Body of pancreas (tissue), 4 donors: ENCODE measurements at regions not wholly inside any gene's neighbourhood (a gene's known extent, or its start where the extent isn't known, plus 50 kb on each side); places are given as distances from the start of the nearest gene placed in this dataset.
A peak's percentile ranks its signal among the peaks of the same experiment; 100 is the strongest.

ENCODE experiments used
- ATAC-seq: fragments of 150-250 bp; one replicate; pipeline ENCODE4 v1.9.1; 2016
- DNase-seq, 4 donors: peaks; one replicate each; pipeline ENCODE4 v3.0.0-alpha.2; 2019
- H3K27ac ChIP-seq, 4 donors: fragments of 200-600 bp; sonication (generic); 1 replicate in 3 of 4; 2 replicates in 1 of 4; pipeline versions ENCODE4 v1.5.1 to v1.6.1; 2016 to 2019; ENCODE audit warnings: mild to moderate bottlenecking in 1 of 4, mixed read lengths in 1 of 4, moderate library complexity in 1 of 4
- H3K27me3 ChIP-seq, 2 donors: fragments of 200-600 bp; sonication (generic); one replicate each; pipeline ENCODE4 v1.6.0; 2016; ENCODE audit warnings: mild to moderate bottlenecking in 1 of 2
- H3K36me3 ChIP-seq, 2 donors: fragments of 200-600 bp; sonication (generic); replicated peaks in 1 of 2; 2 replicates each; pipeline ENCODE4 v1.5.1; 2016; ENCODE audit warnings: low read depth in 2 of 2; ENCODE audit not compliant: insufficient read depth in 1 of 2
- H3K4me1 ChIP-seq: fragments of 200-600 bp; sonication (generic); one replicate; pipeline ENCODE4 v1.6.0; 2016
- H3K4me3 ChIP-seq, 2 donors: fragments of 200-600 bp; sonication (generic); 1 replicate in 1 of 2; 2 replicates in 1 of 2; pipeline ENCODE4 v1.5.1; 2016 to 2019
- H3K9me3 ChIP-seq, 3 donors: fragments of 200-600 bp; sonication (generic); 1 replicate in 2 of 3; 2 replicates in 1 of 3; pipeline ENCODE4 v1.5.1; 2016
- CTCF ChIP-seq, 7 experiments: fragments of 450-650 bp in 4 of 7; fragments of 200-600 bp in 3 of 7; sonication (generic) in 3 of 7; IDR thresholded peaks; one replicate each; pipeline ENCODE4 v1.5.1; 2016 to 2019; ENCODE audit warnings: antibody characterized with exemption in 7 of 7
- POLR2A ChIP-seq, 3 donors: fragments of 450-650 bp; IDR thresholded peaks; one replicate each; pipeline ENCODE4 v1.6.1; 2016; ENCODE audit warnings: antibody characterized with exemption in 3 of 3, mild to moderate bottlenecking in 2 of 3
- WGBS, 2 donors: methylation state at CpG; one replicate each; pipeline ENCODE4 v1.1.5; 2017; 5-methylcytosine and 5-hydroxymethylcytosine counted together
- intact Hi-C: fragments of 100-400 bp; cut with DNase I; formaldehyde crosslinking; loops from one replicate; pipeline ENCODE4 v1.15.1; 2023

GRCh38 chr5:96196890-96197289, 235.2 kb upstream of the ELL2 start:
- ATAC-seq (no peak), DNase-seq (no peak)
- H3K4me3 ChIP-seq, result no peak overlapping the region
- peak overlapping the region in 1 of 4 donors; percentile 33 for H3K27ac ChIP-seq
- WGBS, 2 donors, result 15 to 36% methylated on average over 1 of the region's 1 CpG
- H3K27me3 ChIP-seq, result no peaks in the 10 kb centered on the region
- intact Hi-C loops, result no loop called here
- H3K9me3 ChIP-seq, result no peaks in the 10 kb centered on the region
- no peak for TF ChIP-seq CTCF (IDR thresholded peaks at IDR 0.05)
- no peak for TF ChIP-seq POLR2A (IDR thresholded peaks at IDR 0.05)
- H3K4me1 ChIP-seq, result peaks cover 51% of the 10 kb centered on the region
- no peaks in the 10 kb centered on the region for H3K36me3 ChIP-seq

- no peak overlapping the region for H3K4me3 ChIP-seq
- ATAC-seq (no peak), DNase-seq (no peak)
- H3K27me3 ChIP-seq, result no peaks in the 10 kb centered on the region
- TF ChIP-seq CTCF (IDR thresholded peaks at IDR 0.05) (no peak), POLR2A (IDR thresholded peaks at IDR 0.05) (no peak)
- no peaks in the 10 kb centered on the region for H3K9me3 ChIP-seq
- intact Hi-C loops, result no loop called here
- 69 to 73% methylated on average over 4 of the region's 4 CpGs for WGBS, 2 donors
- no peaks in the 10 kb centered on the region for H3K36me3 ChIP-seq
- peaks cover 50% of the 10 kb centered on the region for H3K4me1 ChIP-seq
- no peak overlapping the region for H3K27ac ChIP-seq
These were observed 234.8 kb upstream of the ELL2 start for GRCh38 chr5:96196407-96196806.

- no peak overlapping the region for H3K4me3 ChIP-seq
- no peaks in the 10 kb centered on the region for H3K27me3 ChIP-seq
- WGBS, 2 donors, result 59 to 69% methylated on average over 1 of the region's 1 CpG
- no peaks in the 10 kb centered on the region for H3K36me3 ChIP-seq
- ATAC-seq (no peak), DNase-seq (no peak)
- TF ChIP-seq CTCF (IDR thresholded peaks at IDR 0.05), result no peak
- no peak for TF ChIP-seq POLR2A (IDR thresholded peaks at IDR 0.05)
- no peaks in the 10 kb centered on the region for H3K9me3 ChIP-seq
- H3K4me1 ChIP-seq, result peaks cover 41% of the 10 kb centered on the region
- intact Hi-C loops, result no loop called here
- H3K27ac ChIP-seq, result no peak overlapping the region
These were observed 233.5 kb upstream of the ELL2 start for GRCh38 chr5:96195123-96195522.

GRCh38 chr5:96194593-96194992, 232.9 kb upstream of the ELL2 start:
- Histone ChIP-seq H3K9me3 (no peaks in the 10 kb centered on the region), H3K36me3 (no peaks in the 10 kb centered on the region), H3K27me3 (no peaks in the 10 kb centered on the region), H3K27ac (no peak overlapping the region), H3K4me3 (no peak overlapping the region), H3K4me1 (peaks cover 41% of the 10 kb centered on the region)
- TF ChIP-seq POLR2A (IDR thresholded peaks at IDR 0.05), result no peak
- TF ChIP-seq CTCF (IDR thresholded peaks at IDR 0.05), result no peak
- ATAC-seq (no peak), DNase-seq (no peak)
- intact Hi-C loops, result no loop called here

GRCh38 chr5:96193946-96194345, 232.3 kb upstream of the ELL2 start:
- Histone ChIP-seq H3K36me3 (no peaks in the 10 kb centered on the region), H3K27ac (no peak overlapping the region), H3K4me1 (peaks cover 37% of the 10 kb centered on the region), H3K9me3 (no peaks in the 10 kb centered on the region), H3K27me3 (no peaks in the 10 kb centered on the region), H3K4me3 (no peak overlapping the region)
- TF ChIP-seq POLR2A (IDR thresholded peaks at IDR 0.05) (no peak), CTCF (IDR thresholded peaks at IDR 0.05) (no peak)
- no peak for ATAC-seq
- no peak for DNase-seq
- WGBS, 2 donors, result 97 to 98% methylated on average over 2 of the region's 2 CpGs
- intact Hi-C loops, result no loop called here
